ENCODE measurements at regions not wholly inside any gene's neighbourhood (a gene's known extent, or its start where the extent isn't known, plus 50 kb on each side); places are given as distances from the start of the nearest gene placed in this dataset.

GRCh38 chr2:41432459-41432858, 615.4 kb upstream of the PKDCC start:
- Mint-ChIP-seq H3K27me3 (no peaks in the 10 kb centered on the region), H3K4me3 (no peak overlapping the region), H3K4me1 (ENCODE audit: unreplicated experiment) (peaks cover 11% of the 10 kb centered on the region), H3K27ac (no peak overlapping the region), H3K36me3 (no peaks in the 10 kb centered on the region), H3K9me3 (no peaks in the 10 kb centered on the region)
- no peak for TF ChIP-seq CTCF (conservative IDR thresholded peaks at IDR 0.05)
- no peak for DNase-seq (ENCODE audit: extremely low spot score, unreplicated experiment)

GRCh38 chr2:41434991-41435390, 612.8 kb upstream of the PKDCC start:
- Mint-ChIP-seq H3K36me3 (no peaks in the 10 kb centered on the region), H3K4me3 (no peak overlapping the region), H3K9me3 (peaks cover 5% of the 10 kb centered on the region), H3K27me3 (no peaks in the 10 kb centered on the region), H3K27ac (no peak overlapping the region), H3K4me1 (ENCODE audit: unreplicated experiment) (peaks cover 11% of the 10 kb centered on the region)
- no peak for TF ChIP-seq CTCF (conservative IDR thresholded peaks at IDR 0.05)
- no peak for DNase-seq (ENCODE audit: extremely low spot score, unreplicated experiment)

GRCh38 chr2:41441958-41442357, 605.9 kb upstream of the PKDCC start:
- Mint-ChIP-seq H3K36me3 (no peaks in the 10 kb centered on the region), H3K4me1 (ENCODE audit: unreplicated experiment) (no peaks in the 10 kb centered on the region), H3K27ac (no peak overlapping the region), H3K27me3 (no peaks in the 10 kb centered on the region), H3K9me3 (peaks cover 5% of the 10 kb centered on the region), H3K4me3 (no peak overlapping the region)
- no peak for DNase-seq (ENCODE audit: extremely low spot score, unreplicated experiment)
- TF ChIP-seq CTCF (conservative IDR thresholded peaks at IDR 0.05), result no peak

GRCh38 chr2:41445865-41446264, 602.0 kb upstream of the PKDCC start:
- Mint-ChIP-seq H3K9me3 (no peaks in the 10 kb centered on the region), H3K36me3 (no peaks in the 10 kb centered on the region), H3K4me3 (no peak overlapping the region), H3K27me3 (no peaks in the 10 kb centered on the region), H3K4me1 (ENCODE audit: unreplicated experiment) (no peaks in the 10 kb centered on the region), H3K27ac (no peak overlapping the region)
- DNase-seq (ENCODE audit: extremely low spot score, unreplicated experiment), result no peak
- TF ChIP-seq CTCF (conservative IDR thresholded peaks at IDR 0.05), result no peak

GRCh38 chr2:41446266-41446665, 601.6 kb upstream of the PKDCC start:
- no peak for DNase-seq (ENCODE audit: extremely low spot score, unreplicated experiment)
- H3K9me3 Mint-ChIP-seq, result no peaks in the 10 kb centered on the region
- H3K4me3 Mint-ChIP-seq, result no peak overlapping the region
- TF ChIP-seq CTCF (conservative IDR thresholded peaks at IDR 0.05), result no peak
- no peaks in the 10 kb centered on the region for H3K36me3 Mint-ChIP-seq
- no peak overlapping the region for H3K27ac Mint-ChIP-seq
- H3K4me1 Mint-ChIP-seq (ENCODE audit: unreplicated experiment), result no peaks in the 10 kb centered on the region
- no peaks in the 10 kb centered on the region for H3K27me3 Mint-ChIP-seq

GRCh38 chr2:41448221-41448620, 599.6 kb upstream of the PKDCC start:
- no peaks in the 10 kb centered on the region for H3K4me1 Mint-ChIP-seq (ENCODE audit: unreplicated experiment)
- no peak overlapping the region for H3K4me3 Mint-ChIP-seq
- H3K9me3 Mint-ChIP-seq, result no peaks in the 10 kb centered on the region
- H3K36me3 Mint-ChIP-seq, result no peaks in the 10 kb centered on the region
- no peak for DNase-seq (ENCODE audit: extremely low spot score, unreplicated experiment)
- no peaks in the 10 kb centered on the region for H3K27me3 Mint-ChIP-seq
- no peak for TF ChIP-seq CTCF (conservative IDR thresholded peaks at IDR 0.05)
- H3K27ac Mint-ChIP-seq, result no peak overlapping the region

Data from type B pancreatic cell (in vitro differentiated cells).